ENCODE measurements at regions not wholly inside any gene's neighbourhood (a gene's known extent, or its start where the extent isn't known, plus 50 kb on each side); places are given as distances from the start of the nearest gene placed in this dataset.

DNA sequence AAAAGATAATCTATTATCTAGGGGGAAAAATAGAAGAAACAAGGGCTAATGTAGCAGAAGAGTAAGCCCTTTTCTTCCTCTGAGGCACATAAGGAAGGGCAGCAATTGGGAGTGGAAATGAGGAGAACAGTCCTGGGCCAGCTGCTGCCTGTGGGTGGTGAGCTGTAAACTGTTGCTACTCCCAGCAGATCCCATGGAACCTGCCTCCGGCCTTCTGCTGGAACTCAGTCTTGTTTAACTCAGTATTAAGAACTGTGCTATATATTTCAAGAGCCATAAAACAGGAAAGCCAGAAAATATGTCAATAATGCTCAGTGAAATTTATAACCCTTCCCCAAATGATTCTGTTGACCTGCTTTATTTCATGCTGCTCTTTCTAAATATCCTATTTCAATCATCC, 464.2 kb downstream of the COL12A1 start:
- no peak for DNase-seq (ENCODE audit: low read depth)
- H3K4me3 ChIP-seq (ENCODE audit: low read depth, low read length): no peak overlapping the region
- TF ChIP-seq, protein P1, sequence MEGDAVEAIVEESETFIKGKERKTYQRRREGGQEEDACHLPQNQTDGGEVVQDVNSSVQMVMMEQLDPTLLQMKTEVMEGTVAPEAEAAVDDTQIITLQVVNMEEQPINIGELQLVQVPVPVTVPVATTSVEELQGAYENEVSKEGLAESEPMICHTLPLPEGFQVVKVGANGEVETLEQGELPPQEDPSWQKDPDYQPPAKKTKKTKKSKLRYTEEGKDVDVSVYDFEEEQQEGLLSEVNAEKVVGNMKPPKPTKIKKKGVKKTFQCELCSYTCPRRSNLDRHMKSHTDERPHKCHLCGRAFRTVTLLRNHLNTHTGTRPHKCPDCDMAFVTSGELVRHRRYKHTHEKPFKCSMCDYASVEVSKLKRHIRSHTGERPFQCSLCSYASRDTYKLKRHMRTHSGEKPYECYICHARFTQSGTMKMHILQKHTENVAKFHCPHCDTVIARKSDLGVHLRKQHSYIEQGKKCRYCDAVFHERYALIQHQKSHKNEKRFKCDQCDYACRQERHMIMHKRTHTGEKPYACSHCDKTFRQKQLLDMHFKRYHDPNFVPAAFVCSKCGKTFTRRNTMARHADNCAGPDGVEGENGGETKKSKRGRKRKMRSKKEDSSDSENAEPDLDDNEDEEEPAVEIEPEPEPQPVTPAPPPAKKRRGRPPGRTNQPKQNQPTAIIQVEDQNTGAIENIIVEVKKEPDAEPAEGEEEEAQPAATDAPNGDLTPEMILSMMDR (conservative IDR thresholded peaks at IDR 0.05; ENCODE audit: low read depth, low read length): no peak

DNA sequence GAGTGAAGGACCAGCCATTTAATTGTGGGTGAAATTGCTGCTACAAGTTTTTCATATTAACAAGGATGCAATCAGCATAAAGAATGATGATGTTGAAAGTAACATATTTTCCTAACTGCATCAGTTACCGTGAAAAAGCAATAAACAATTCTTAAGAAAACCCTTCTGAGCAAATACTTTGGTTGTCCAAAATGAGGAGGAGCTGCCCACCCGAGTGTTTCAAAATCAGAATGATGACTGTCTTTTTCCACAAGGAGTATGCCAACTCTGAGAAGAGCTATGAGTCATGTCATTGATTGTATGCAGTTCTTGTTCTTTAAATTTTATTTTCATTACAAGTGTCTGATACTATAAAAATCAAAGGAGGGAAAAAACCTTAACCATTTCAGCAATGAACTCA, 470.5 kb downstream of the COL12A1 start:
- TF ChIP-seq, protein P1 (conservative IDR thresholded peaks at IDR 0.05; ENCODE audit: low read depth, low read length): no peak
- no peak for DNase-seq (ENCODE audit: low read depth)
- H3K4me3 ChIP-seq (ENCODE audit: low read depth, low read length): no peak overlapping the region

DNA sequence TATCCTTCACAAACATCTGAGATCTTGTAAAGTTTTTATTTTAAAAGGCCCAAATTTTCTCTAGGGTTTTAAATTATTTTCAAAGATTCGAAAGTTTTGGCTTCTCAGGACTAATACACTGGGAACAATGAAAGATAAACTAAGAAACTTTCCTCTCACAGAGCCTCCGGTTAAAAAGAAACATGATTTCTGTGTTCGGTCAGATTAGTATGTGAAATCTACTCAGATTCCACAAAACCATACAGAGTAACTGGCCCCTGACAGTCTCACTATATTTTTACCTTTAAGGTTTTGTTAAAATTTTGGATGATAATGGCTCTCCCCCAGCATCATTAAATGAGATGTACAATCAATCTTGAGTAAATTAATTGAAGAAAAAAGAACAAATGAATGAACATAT, 471.0 kb downstream of the COL12A1 start:
- no peak overlapping the region for H3K4me3 ChIP-seq (ENCODE audit: low read depth, low read length)
- no peak for DNase-seq (ENCODE audit: low read depth)
- TF ChIP-seq, protein P1 (conservative IDR thresholded peaks at IDR 0.05; ENCODE audit: low read depth, low read length): no peak

DNA sequence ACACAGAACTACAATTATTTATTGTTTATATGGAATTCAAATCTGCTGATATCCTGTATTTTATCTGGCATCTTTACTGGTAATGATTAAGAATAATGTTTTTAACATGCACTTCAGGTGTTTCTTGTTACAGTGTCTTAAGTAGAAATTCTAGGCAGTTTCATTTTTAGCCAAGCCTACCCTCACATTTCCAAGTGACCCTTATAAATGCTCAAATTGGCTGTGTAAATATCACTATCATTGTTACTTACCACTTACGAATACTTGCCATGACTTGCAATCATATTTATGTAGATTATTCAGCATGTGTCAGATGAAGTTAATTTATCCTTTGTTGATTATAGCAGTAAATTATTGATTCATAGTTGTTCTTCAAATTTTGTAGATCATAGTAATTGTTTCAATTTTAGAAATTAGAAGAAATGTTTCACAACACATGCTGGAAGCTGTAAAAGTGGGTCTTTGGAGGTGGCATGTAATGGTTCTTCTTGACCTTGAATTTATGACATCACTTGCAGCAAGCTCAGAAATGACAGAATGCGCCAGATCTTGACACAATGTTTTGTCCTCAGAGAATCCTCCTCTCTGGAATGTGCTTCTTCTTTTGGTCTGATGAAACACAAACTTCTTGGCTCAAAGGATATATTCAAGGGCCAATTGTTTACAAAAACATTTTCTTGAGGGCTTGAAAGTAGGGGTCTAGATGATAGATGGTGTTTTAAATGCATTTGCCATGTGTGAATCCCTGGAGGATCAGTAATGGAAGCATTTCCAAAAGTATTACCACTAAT, 471.8 kb downstream of the COL12A1 start:
- H3K4me3 ChIP-seq (ENCODE audit: low read depth, low read length): no peak overlapping the region
- TF ChIP-seq, protein P1 (conservative IDR thresholded peaks at IDR 0.05; ENCODE audit: low read depth, low read length): no peak
- DNase-seq (ENCODE audit: low read depth): no peak

DNA sequence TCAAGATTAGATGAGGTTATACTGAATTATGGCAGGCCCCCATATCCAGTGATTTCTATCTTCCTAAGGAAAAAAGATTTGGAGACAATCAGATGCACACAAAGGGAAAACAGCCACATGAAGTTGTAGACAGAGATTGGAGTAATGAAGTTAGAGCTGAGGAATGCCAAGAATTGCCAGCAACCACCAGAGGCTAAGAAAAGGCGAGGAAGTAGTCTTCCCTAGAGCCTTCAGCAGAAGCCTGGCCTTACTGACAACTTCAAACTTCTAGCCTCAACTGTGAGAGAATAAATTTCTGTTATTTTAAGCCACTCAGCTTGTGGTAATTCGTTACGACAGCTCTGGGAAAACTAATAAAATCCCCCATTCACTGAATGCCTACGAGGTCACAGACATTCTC, 473.9 kb downstream of the COL12A1 start:
- TF ChIP-seq, protein P1 (conservative IDR thresholded peaks at IDR 0.05; ENCODE audit: low read depth, low read length): no peak
- H3K4me3 ChIP-seq (ENCODE audit: low read depth, low read length): no peak overlapping the region
- DNase-seq (ENCODE audit: low read depth): no peak

DNA sequence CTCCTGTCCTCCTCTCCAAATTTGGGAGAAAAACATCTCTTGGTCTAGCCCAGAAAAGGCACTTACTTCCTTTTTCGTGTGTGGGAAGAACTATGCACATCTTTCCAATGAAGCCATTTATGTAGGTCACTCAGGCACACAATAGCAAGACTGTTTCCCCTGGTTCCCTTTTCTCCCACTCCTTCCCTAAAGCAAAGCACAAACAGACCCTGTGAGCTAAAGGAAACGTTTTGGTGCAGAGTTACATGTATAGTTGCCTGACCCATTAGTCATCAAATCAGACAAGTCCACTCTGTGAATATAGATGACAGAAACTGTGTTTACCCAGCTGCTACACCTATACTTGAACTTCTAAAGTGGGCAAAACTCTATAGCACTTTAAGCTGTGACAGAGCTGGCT, 474.6 kb downstream of the COL12A1 start:
- TF ChIP-seq, protein P1 (conservative IDR thresholded peaks at IDR 0.05; ENCODE audit: low read depth, low read length): no peak
- DNase-seq (ENCODE audit: low read depth): no peak
- H3K4me3 ChIP-seq (ENCODE audit: low read depth, low read length): no peak overlapping the region

DNA sequence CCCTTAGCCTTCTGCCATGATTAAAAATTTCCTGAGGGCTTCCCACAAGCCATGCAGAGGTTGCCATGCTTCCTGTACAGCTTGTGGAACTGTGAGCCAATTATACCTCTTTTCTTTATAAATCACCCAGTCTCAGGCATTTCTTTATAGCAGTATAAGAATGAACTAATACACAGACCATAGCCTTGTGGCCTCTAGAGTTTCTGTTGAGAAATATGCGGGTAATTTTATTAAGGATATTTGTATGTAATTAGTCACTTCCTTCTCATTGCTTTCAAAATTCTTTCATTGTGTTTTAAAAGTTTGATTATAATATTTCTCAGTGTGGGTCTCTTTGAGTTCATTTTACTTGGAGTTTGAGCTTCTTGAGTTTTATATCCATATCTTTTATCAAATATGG, 484.9 kb downstream of the COL12A1 start:
- TF ChIP-seq, protein P1 (conservative IDR thresholded peaks at IDR 0.05; ENCODE audit: low read depth, low read length): no peak
- no peak for DNase-seq (ENCODE audit: low read depth)
- H3K4me3 ChIP-seq (ENCODE audit: low read depth, low read length): no peak overlapping the region
